ENCODE measurements at regions not wholly inside any gene's neighbourhood (a gene's known extent, or its start where the extent isn't known, plus 50 kb on each side); places are given as distances from the start of the nearest gene placed in this dataset.

- Mint-ChIP-seq H3K27me3 (ENCODE audit: insufficient read depth) (peaks cover 1% of the 10 kb centered on the region; the same call in 1 of the 2 replicates), H3K27ac (no peak overlapping the region), H3K36me3 (ENCODE audit: low read depth) (no peaks in the 10 kb centered on the region; the same call in 1 of the 2 replicates), H3K4me3 (no peak overlapping the region), H3K4me1 (ENCODE audit: low read depth) (no peaks in the 10 kb centered on the region), H3K9me3 (peaks cover 37% of the 10 kb centered on the region)
- DNase-seq = no peak
- TF ChIP-seq CTCF (IDR thresholded peaks at IDR 0.05) = no peak
These were observed 177.2 kb upstream of the OR13F1 start for GRCh38 chr9:104326912-104327311.

- Mint-ChIP-seq H3K4me3 (no peak overlapping the region), H3K9me3 (peaks cover 37% of the 10 kb centered on the region), H3K4me1 (ENCODE audit: low read depth) (no peaks in the 10 kb centered on the region), H3K36me3 (ENCODE audit: low read depth) (no peaks in the 10 kb centered on the region), H3K27ac (no peak overlapping the region), H3K27me3 (ENCODE audit: insufficient read depth) (peaks cover 1% of the 10 kb centered on the region; the same call in 1 of the 2 replicates)
- no peak for TF ChIP-seq CTCF (IDR thresholded peaks at IDR 0.05)
- no peak for DNase-seq
These were observed 174.8 kb upstream of the OR13F1 start for GRCh38 chr9:104329245-104329644.

- DNase-seq = no peak
- Mint-ChIP-seq H3K9me3 (peaks cover 46% of the 10 kb centered on the region), H3K27me3 (ENCODE audit: insufficient read depth) (peaks cover 1% of the 10 kb centered on the region; the same call in 1 of the 2 replicates), H3K27ac (no peak overlapping the region), H3K4me1 (ENCODE audit: low read depth) (no peaks in the 10 kb centered on the region), H3K36me3 (ENCODE audit: low read depth) (no peaks in the 10 kb centered on the region), H3K4me3 (no peak overlapping the region)
- TF ChIP-seq CTCF (IDR thresholded peaks at IDR 0.05) = no peak
These were observed 173.2 kb upstream of the OR13F1 start for GRCh38 chr9:104330841-104331240.

GRCh38 chr9:104334549-104334948, 169.5 kb upstream of the OR13F1 start:
- TF ChIP-seq CTCF (IDR thresholded peaks at IDR 0.05) = no peak
- no peaks in the 10 kb centered on the region for H3K4me1 Mint-ChIP-seq (ENCODE audit: low read depth)
- peaks cover 34% of the 10 kb centered on the region for H3K9me3 Mint-ChIP-seq
- no peak overlapping the region for H3K27ac Mint-ChIP-seq
- H3K27me3 Mint-ChIP-seq (ENCODE audit: insufficient read depth) = peaks cover 1% of the 10 kb centered on the region; the same call in 1 of the 2 replicates
- no peak for DNase-seq
- H3K4me3 Mint-ChIP-seq = no peak overlapping the region
- no peaks in the 10 kb centered on the region for H3K36me3 Mint-ChIP-seq (ENCODE audit: low read depth)

- no peaks in the 10 kb centered on the region for H3K36me3 Mint-ChIP-seq (ENCODE audit: low read depth)
- peaks cover 26% of the 10 kb centered on the region for H3K9me3 Mint-ChIP-seq
- H3K27ac Mint-ChIP-seq = no peak overlapping the region
- H3K4me3 Mint-ChIP-seq = no peak overlapping the region
- DNase-seq = no peak
- H3K4me1 Mint-ChIP-seq (ENCODE audit: low read depth) = no peaks in the 10 kb centered on the region
- H3K27me3 Mint-ChIP-seq (ENCODE audit: insufficient read depth) = no peaks in the 10 kb centered on the region
- no peak for TF ChIP-seq CTCF (IDR thresholded peaks at IDR 0.05)
These were observed 164.4 kb upstream of the OR13F1 start for GRCh38 chr9:104339692-104340091.

GRCh38 chr9:104342552-104342951, 161.5 kb upstream of the OR13F1 start:
- TF ChIP-seq CTCF (IDR thresholded peaks at IDR 0.05) = no peak
- no peaks in the 10 kb centered on the region for H3K27me3 Mint-ChIP-seq (ENCODE audit: insufficient read depth)
- H3K9me3 Mint-ChIP-seq = peaks cover 16% of the 10 kb centered on the region
- H3K27ac Mint-ChIP-seq = no peak overlapping the region
- no peaks in the 10 kb centered on the region for H3K4me1 Mint-ChIP-seq (ENCODE audit: low read depth)
- DNase-seq = no peak
- no peaks in the 10 kb centered on the region for H3K36me3 Mint-ChIP-seq (ENCODE audit: low read depth)
- no peak overlapping the region for H3K4me3 Mint-ChIP-seq
